NCI-H345 (cell line): ENCODE measurements at regions not wholly inside any gene's neighbourhood (a gene's known extent, or its start where the extent isn't known, plus 50 kb on each side); places are given as distances from the start of the nearest gene placed in this dataset.

ENCODE experiments used
- DNase-seq: peaks from one replicate; lab custom pipeline; 2025; lab: John Stamatoyannopoulos, UW

- DNase-seq = no peak
Measured at GRCh38 chr1:198040880-198041279, 115.9 kb upstream of the NEK7 start.

GRCh38 chr1:198042168-198042567, 114.6 kb upstream of the NEK7 start:
- no peak for DNase-seq

- DNase-seq = no peak
Measured at GRCh38 chr1:198047913-198048312, 108.9 kb upstream of the NEK7 start.

- DNase-seq = no peak
Measured at GRCh38 chr1:198054510-198054909, 102.3 kb upstream of the NEK7 start.

GRCh38 chr1:198056255-198056654, 100.5 kb upstream of the NEK7 start:
- DNase-seq = no peak

GRCh38 chr1:198064181-198064580, 92.6 kb upstream of the NEK7 start:
- DNase-seq = no peak

- DNase-seq = no peak
Measured at GRCh38 chr1:198068285-198068684, 88.5 kb upstream of the NEK7 start.

- no peak for DNase-seq
Measured at GRCh38 chr1:198072177-198072576, 84.6 kb upstream of the NEK7 start.

GRCh38 chr1:198075296-198075695, 81.5 kb upstream of the NEK7 start:
- no peak for DNase-seq

- no peak for DNase-seq
Measured at GRCh38 chr1:198079432-198079951, 77.3 kb upstream of the NEK7 start.

GRCh38 chr1:198082576-198082975, 74.2 kb upstream of the NEK7 start:
- DNase-seq = no peak

- DNase-seq = no peak
Measured at GRCh38 chr1:198083549-198083948, 73.2 kb upstream of the NEK7 start.

GRCh38 chr1:198084241-198084908, 72.4 kb upstream of the NEK7 start:
- DNase-seq = no peak

GRCh38 chr1:198086051-198086745, 70.6 kb upstream of the NEK7 start:
- no peak for DNase-seq

- DNase-seq = no peak
Measured at GRCh38 chr1:198087831-198088230, 69.0 kb upstream of the NEK7 start.

- DNase-seq = no peak
Measured at GRCh38 chr1:198088360-198089071, 68.3 kb upstream of the NEK7 start.

GRCh38 chr1:198096390-198096789, 60.4 kb upstream of the NEK7 start:
- no peak for DNase-seq

- no peak for DNase-seq
Measured at GRCh38 chr1:198099755-198100154, 57.0 kb upstream of the NEK7 start.

GRCh38 chr1:198101716-198102453, 54.9 kb upstream of the NEK7 start:
- DNase-seq = no peak

- no peak for DNase-seq
Measured at GRCh38 chr1:198102454-198102827, 54.4 kb upstream of the NEK7 start.

- DNase-seq = no peak
Measured at GRCh38 chr1:198105185-198105584, 51.6 kb upstream of the NEK7 start.

- DNase-seq = no peak
Measured at GRCh38 chr1:198106011-198106410, 50.8 kb upstream of the NEK7 start.
